ENCODE measurements at regions not wholly inside any gene's neighbourhood (a gene's known extent, or its start where the extent isn't known, plus 50 kb on each side); places are given as distances from the start of the nearest gene placed in this dataset.

- TF ChIP-seq CTCF (IDR thresholded peaks at IDR 0.05; ENCODE audit: low read depth, low read length): no peak
- DNase-seq (ENCODE audit: low read depth in 2 of 2): peak; percentile 49 to 65
- H3K4me3 ChIP-seq (replicated peaks in 1 of 2; ENCODE audit: low read depth in 2 of 2, low read length in 2 of 2): no peak overlapping the region
Measured at GRCh38 chr5:56763711-56764466, 51.5 kb upstream of the MAP3K1 start.

- no peak for DNase-seq (ENCODE audit: low read depth in 2 of 2)
Measured at GRCh38 chr5:56763182-56763581, 52.2 kb upstream of the MAP3K1 start.

GRCh38 chr5:56761151-56761885, 54.0 kb upstream of the MAP3K1 start:
- DNase-seq (ENCODE audit: low read depth in 2 of 2): no peak
- TF ChIP-seq CTCF (IDR thresholded peaks at IDR 0.05; ENCODE audit: low read depth, low read length): no peak

More at GRCh38 chr5:56763182-56763581, 52.2 kb upstream of the MAP3K1 start:
- no peak overlapping the region for H3K4me3 ChIP-seq (replicated peaks in 1 of 2; ENCODE audit: low read depth in 2 of 2, low read length in 2 of 2)
- no peak for TF ChIP-seq CTCF (IDR thresholded peaks at IDR 0.05; ENCODE audit: low read depth, low read length)

GRCh38 chr5:56760723-56761122, 54.6 kb upstream of the MAP3K1 start:
- no peak overlapping the region for H3K4me3 ChIP-seq (replicated peaks in 1 of 2; ENCODE audit: low read depth in 2 of 2, low read length in 2 of 2)
- DNase-seq (ENCODE audit: low read depth in 2 of 2): peak in 1 of 2 donors; percentile 14
- no peak for TF ChIP-seq CTCF (IDR thresholded peaks at IDR 0.05; ENCODE audit: low read depth, low read length)

More at GRCh38 chr5:56761151-56761885, 54.0 kb upstream of the MAP3K1 start:
- H3K4me3 ChIP-seq (replicated peaks in 1 of 2; ENCODE audit: low read depth in 2 of 2, low read length in 2 of 2): no peak overlapping the region

GRCh38 chr5:56759521-56760216, 55.7 kb upstream of the MAP3K1 start:
- H3K4me3 ChIP-seq (replicated peaks in 1 of 2; ENCODE audit: low read depth in 2 of 2, low read length in 2 of 2): no peak overlapping the region
- TF ChIP-seq CTCF (IDR thresholded peaks at IDR 0.05; ENCODE audit: low read depth, low read length): no peak
- DNase-seq (ENCODE audit: low read depth in 2 of 2): no peak

- H3K4me3 ChIP-seq (replicated peaks in 1 of 2; ENCODE audit: low read depth in 2 of 2, low read length in 2 of 2): no peak overlapping the region
- peak in 1 of 2 donors; percentile 6 for DNase-seq (ENCODE audit: low read depth in 2 of 2)
- no peak for TF ChIP-seq CTCF (IDR thresholded peaks at IDR 0.05; ENCODE audit: low read depth, low read length)
Measured at GRCh38 chr5:56757077-56757476, 58.3 kb upstream of the MAP3K1 start.
